WTC11 (cell line): ENCODE measurements at regions not wholly inside any gene's neighbourhood (a gene's known extent, or its start where the extent isn't known, plus 50 kb on each side); places are given as distances from the start of the nearest gene placed in this dataset.

Experiments used
- ATAC-seq: fragments of 200-7000 bp; cut with Tn5 transposase; 2 replicates; pipeline ENCODE4 v1.10.0; 2021; ENCODE audit warnings: mild to moderate bottlenecking, moderate library complexity
- CTCF ChIA-PET: fragments of 300-600 bp; sonication (Branson Sonifier 250); formaldehyde crosslinking; loops from one replicate; lab custom pipeline; 2021; ENCODE audit warnings: antibody characterized with exemption; lab: Charles Lee
- POLR2A ChIA-PET: fragments of 350-600 bp; sonication (Branson Sonifier 250); formaldehyde crosslinking; loops from one replicate; lab custom pipeline; 2021; ENCODE audit warnings: antibody characterized with exemption; lab: Charles Lee
- DNase-seq: peaks from one replicate; pipeline ENCODE4 v3.0.0; 2021; ENCODE audit warnings: low spot score
- H3K27ac Mint-ChIP-seq: 2 replicates; pipeline ENCODE4 v1.8.0; 2021; ENCODE audit warnings: mixed read lengths
- H3K27me3 Mint-ChIP-seq: 2 replicates; pipeline ENCODE4 v1.8.0; 2021; ENCODE audit warnings: low read depth, mild to moderate bottlenecking, moderate library complexity, mixed read lengths
- H3K36me3 Mint-ChIP-seq: 2 replicates; pipeline ENCODE4 v1.8.0; 2021; ENCODE audit warnings: mixed read lengths
- H3K4me1 Mint-ChIP-seq: 2 replicates; pipeline ENCODE4 v1.8.0; 2022; ENCODE audit warnings: mixed read lengths
- H3K4me3 Mint-ChIP-seq: 2 replicates; pipeline ENCODE4 v1.8.0; 2021; ENCODE audit warnings: mild to moderate bottlenecking, moderate library complexity, mixed read lengths
- H3K9me3 Mint-ChIP-seq: 2 replicates; pipeline ENCODE4 v1.8.0; 2021; ENCODE audit warnings: mixed read lengths
- CREM ChIP-seq: sonication (generic); formaldehyde crosslinking; IDR thresholded peaks from 2 replicates; pipeline ENCODE4 v1.8.1; 2022; ENCODE audit warnings: mild to moderate bottlenecking, missing genetic modification reagents, moderate library complexity
- ESRRA ChIP-seq: sonication (generic); formaldehyde crosslinking; IDR thresholded peaks from 2 replicates; pipeline ENCODE4 v1.8.1; 2022; ENCODE audit warnings: mild to moderate bottlenecking, missing genetic modification reagents, borderline replicate concordance
- GTF2I ChIP-seq: fragments of 250-450 bp; sonication (Bioruptor Pico); conservative IDR thresholded peaks from 2 replicates; pipeline ENCODE4 v1.4.0; 2021; ENCODE audit warnings: mild to moderate bottlenecking
- TF ChIP-seq, protein P1 (sequence below): sonication (generic); formaldehyde crosslinking; IDR thresholded peaks from 2 replicates; pipeline ENCODE4 v1.8.1; 2022; ENCODE audit warnings: mild to moderate bottlenecking, missing genetic modification reagents, moderate library complexity, borderline replicate concordance
- TF ChIP-seq, protein P2 (sequence below): sonication (generic); formaldehyde crosslinking; IDR thresholded peaks from 2 replicates; pipeline ENCODE4 v1.8.1; 2022; ENCODE audit warnings: low read depth, missing genetic modification reagents, borderline replicate concordance
- TF ChIP-seq, protein P3 (sequence below): sonication (generic); formaldehyde crosslinking; IDR thresholded peaks from 2 replicates; pipeline ENCODE4 v1.8.1; 2023; ENCODE audit warnings: mild to moderate bottlenecking, missing genetic modification reagents, borderline replicate concordance
- TF ChIP-seq, protein P4 (sequence below): sonication (generic); formaldehyde crosslinking; IDR thresholded peaks from 2 replicates; pipeline ENCODE4 v1.8.1; 2023; ENCODE audit warnings: mild to moderate bottlenecking, moderate library complexity, missing genetic modification reagents
- TF ChIP-seq, protein P5 (sequence below): fragments of 250-450 bp; sonication (Bioruptor Pico); conservative IDR thresholded peaks from 2 replicates; pipeline ENCODE4 v1.9.0; 2021; ENCODE audit warnings: mild to moderate bottlenecking
- TF ChIP-seq, protein P6 (sequence below): fragments of 200-600 bp; IDR thresholded peaks from 2 replicates; pipeline ENCODE4 v1.8.0; 2022; ENCODE audit warnings: antibody characterized with exemption

DNA sequence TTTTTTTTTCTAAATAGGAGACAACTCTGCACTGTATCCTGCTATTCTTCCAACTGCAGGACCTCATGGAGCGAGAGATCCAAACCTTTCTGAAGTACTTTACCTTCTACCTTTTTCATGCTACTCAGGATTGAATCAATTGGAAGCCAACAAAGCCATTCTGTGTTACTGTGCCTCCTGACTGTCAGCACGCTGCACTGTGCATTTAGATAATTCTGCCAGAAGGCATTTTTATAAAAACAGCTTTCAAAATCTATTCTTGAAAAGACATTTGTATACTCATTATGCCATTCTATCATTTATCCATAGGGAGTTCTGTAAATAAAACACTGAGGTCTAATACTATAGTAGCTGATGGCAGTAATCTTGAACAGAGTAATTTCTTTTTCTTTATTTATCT is 142.8 kb downstream of the SLIT2 start (continued):
- TF ChIP-seq ESRRA (CRISPR knock-in tag), result no peak
- TF ChIP-seq, protein P1, sequence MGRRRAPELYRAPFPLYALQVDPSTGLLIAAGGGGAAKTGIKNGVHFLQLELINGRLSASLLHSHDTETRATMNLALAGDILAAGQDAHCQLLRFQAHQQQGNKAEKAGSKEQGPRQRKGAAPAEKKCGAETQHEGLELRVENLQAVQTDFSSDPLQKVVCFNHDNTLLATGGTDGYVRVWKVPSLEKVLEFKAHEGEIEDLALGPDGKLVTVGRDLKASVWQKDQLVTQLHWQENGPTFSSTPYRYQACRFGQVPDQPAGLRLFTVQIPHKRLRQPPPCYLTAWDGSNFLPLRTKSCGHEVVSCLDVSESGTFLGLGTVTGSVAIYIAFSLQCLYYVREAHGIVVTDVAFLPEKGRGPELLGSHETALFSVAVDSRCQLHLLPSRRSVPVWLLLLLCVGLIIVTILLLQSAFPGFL (CRISPR knock-in tag), result no peak
- TF ChIP-seq, protein P2, sequence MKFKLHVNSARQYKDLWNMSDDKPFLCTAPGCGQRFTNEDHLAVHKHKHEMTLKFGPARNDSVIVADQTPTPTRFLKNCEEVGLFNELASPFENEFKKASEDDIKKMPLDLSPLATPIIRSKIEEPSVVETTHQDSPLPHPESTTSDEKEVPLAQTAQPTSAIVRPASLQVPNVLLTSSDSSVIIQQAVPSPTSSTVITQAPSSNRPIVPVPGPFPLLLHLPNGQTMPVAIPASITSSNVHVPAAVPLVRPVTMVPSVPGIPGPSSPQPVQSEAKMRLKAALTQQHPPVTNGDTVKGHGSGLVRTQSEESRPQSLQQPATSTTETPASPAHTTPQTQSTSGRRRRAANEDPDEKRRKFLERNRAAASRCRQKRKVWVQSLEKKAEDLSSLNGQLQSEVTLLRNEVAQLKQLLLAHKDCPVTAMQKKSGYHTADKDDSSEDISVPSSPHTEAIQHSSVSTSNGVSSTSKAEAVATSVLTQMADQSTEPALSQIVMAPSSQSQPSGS, result no peak
- TF ChIP-seq, protein P3, sequence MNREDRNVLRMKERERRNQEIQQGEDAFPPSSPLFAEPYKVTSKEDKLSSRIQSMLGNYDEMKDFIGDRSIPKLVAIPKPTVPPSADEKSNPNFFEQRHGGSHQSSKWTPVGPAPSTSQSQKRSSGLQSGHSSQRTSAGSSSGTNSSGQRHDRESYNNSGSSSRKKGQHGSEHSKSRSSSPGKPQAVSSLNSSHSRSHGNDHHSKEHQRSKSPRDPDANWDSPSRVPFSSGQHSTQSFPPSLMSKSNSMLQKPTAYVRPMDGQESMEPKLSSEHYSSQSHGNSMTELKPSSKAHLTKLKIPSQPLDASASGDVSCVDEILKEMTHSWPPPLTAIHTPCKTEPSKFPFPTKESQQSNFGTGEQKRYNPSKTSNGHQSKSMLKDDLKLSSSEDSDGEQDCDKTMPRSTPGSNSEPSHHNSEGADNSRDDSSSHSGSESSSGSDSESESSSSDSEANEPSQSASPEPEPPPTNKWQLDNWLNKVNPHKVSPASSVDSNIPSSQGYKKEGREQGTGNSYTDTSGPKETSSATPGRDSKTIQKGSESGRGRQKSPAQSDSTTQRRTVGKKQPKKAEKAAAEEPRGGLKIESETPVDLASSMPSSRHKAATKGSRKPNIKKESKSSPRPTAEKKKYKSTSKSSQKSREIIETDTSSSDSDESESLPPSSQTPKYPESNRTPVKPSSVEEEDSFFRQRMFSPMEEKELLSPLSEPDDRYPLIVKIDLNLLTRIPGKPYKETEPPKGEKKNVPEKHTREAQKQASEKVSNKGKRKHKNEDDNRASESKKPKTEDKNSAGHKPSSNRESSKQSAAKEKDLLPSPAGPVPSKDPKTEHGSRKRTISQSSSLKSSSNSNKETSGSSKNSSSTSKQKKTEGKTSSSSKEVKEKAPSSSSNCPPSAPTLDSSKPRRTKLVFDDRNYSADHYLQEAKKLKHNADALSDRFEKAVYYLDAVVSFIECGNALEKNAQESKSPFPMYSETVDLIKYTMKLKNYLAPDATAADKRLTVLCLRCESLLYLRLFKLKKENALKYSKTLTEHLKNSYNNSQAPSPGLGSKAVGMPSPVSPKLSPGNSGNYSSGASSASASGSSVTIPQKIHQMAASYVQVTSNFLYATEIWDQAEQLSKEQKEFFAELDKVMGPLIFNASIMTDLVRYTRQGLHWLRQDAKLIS (CRISPR knock-in tag), result no peak
- TF ChIP-seq, protein P4, sequence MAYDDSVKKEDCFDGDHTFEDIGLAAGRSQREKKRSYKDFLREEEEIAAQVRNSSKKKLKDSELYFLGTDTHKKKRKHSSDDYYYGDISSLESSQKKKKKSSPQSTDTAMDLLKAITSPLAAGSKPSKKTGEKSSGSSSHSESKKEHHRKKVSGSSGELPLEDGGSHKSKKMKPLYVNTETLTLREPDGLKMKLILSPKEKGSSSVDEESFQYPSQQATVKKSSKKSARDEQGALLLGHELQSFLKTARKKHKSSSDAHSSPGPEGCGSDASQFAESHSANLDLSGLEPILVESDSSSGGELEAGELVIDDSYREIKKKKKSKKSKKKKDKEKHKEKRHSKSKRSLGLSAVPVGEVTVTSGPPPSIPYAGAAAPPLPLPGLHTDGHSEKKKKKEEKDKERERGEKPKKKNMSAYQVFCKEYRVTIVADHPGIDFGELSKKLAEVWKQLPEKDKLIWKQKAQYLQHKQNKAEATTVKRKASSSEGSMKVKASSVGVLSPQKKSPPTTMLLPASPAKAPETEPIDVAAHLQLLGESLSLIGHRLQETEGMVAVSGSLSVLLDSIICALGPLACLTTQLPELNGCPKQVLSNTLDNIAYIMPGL (CRISPR knock-in tag), result no peak
- TF ChIP-seq GTF2I (CRISPR knock-in tag), result no peak
- TF ChIP-seq, protein P5, sequence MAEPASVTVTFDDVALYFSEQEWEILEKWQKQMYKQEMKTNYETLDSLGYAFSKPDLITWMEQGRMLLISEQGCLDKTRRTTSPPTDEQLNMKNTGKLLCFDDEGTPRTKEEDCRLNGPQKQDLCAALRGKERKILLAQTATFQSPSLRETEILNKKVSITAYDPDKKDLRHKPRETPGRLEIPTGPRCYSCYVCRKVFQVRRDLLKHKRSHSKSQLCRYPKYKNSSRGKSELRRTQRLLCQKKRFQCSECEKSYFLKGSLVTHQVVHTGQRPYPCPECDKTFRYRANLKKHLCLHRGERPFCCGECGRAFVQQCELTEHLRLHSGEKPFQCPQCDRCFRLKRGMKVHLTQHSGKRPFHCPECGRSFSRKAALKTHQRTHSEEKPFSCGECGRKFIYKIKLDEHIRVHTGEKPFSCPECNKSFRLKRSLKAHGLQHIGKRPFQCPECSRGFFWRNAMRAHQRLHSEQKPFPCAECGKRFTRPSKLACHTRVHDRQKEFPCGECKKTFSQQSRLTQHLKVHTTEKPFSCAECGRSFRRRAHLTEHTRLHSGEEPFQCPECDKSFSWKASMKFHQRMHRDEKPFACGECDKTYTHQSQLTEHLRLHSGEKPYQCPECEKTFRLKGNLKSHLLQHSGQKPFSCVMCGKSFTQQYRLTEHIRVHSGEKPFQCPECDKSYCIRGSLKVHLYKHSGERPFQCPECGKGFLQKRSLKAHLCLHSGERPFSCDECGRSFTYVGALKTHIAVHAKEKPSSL (CRISPR knock-in tag), result no peak
- TF ChIP-seq CREM, result no peak

DNA sequence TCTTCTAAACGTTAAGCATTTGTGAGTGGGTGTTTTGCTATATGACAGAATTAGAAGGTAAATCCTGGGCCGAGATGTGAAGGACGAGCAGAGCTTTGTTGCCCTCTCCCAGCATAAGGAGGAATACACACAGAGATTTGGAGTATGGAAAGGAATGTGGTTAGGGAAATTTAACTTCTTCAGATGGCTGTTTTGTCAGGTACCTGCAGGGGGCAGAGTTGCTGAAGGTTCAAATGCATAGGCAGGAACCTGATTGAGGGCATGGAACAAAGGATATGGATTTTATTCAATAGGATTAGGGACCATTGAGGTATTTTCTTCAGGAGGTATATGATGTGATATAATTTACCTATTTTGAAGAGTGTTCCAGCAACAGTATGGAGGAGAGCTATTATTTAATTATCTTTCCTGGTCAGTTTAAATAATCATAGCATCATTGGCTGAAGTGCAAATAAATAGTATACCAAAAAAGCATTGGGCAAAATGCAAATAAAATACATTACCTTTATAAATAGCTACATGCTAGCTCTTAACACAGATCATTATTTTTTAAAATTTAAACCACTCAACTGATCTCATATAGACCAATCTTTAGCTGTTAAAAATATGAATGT is 143.6 kb downstream of the SLIT2 start:
- peaks cover 17% of the 10 kb centered on the region for H3K4me1 Mint-ChIP-seq
- CTCF ChIA-PET, result interaction anchor here (0.6 to 2.0 kb wide), 18 partner anchors 9 to 1358 kb away, joined by 3 to 15 read pairs (median 4); no protein-coding TSS in a partner anchor
- ATAC-seq, result peak; percentile 94
- TF ChIP-seq, protein P2, result no peak
- TF ChIP-seq, protein P6, sequence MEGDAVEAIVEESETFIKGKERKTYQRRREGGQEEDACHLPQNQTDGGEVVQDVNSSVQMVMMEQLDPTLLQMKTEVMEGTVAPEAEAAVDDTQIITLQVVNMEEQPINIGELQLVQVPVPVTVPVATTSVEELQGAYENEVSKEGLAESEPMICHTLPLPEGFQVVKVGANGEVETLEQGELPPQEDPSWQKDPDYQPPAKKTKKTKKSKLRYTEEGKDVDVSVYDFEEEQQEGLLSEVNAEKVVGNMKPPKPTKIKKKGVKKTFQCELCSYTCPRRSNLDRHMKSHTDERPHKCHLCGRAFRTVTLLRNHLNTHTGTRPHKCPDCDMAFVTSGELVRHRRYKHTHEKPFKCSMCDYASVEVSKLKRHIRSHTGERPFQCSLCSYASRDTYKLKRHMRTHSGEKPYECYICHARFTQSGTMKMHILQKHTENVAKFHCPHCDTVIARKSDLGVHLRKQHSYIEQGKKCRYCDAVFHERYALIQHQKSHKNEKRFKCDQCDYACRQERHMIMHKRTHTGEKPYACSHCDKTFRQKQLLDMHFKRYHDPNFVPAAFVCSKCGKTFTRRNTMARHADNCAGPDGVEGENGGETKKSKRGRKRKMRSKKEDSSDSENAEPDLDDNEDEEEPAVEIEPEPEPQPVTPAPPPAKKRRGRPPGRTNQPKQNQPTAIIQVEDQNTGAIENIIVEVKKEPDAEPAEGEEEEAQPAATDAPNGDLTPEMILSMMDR, result peak; percentile 60
- TF ChIP-seq, all 79 proteins: peak for 1
- H3K27ac Mint-ChIP-seq, result no peak overlapping the region
- H3K36me3 Mint-ChIP-seq, result no peaks in the 10 kb centered on the region
- no peaks in the 10 kb centered on the region for H3K9me3 Mint-ChIP-seq
- H3K27me3 Mint-ChIP-seq, result no peaks in the 10 kb centered on the region
- DNase-seq, result peak; percentile 73
- POLR2A ChIA-PET, result interaction anchor here (0.5 kb wide), 1 partner anchor 20 kb away, joined by 8 read pairs; no protein-coding TSS in a partner anchor
- H3K4me3 Mint-ChIP-seq, result no peak overlapping the region
